ENCODE measurements at regions not wholly inside any gene's neighbourhood (a gene's known extent, or its start where the extent isn't known, plus 50 kb on each side); places are given as distances from the start of the nearest gene placed in this dataset.

- TF ChIP-seq BACH1 (IDR thresholded peaks at IDR 0.05; ENCODE audit: borderline replicate concordance): no peak
- TF ChIP-seq STAT3 (IDR thresholded peaks at IDR 0.05; ENCODE audit: low read depth, low read length): no peak
- TF ChIP-seq FOXK2 (IDR thresholded peaks at IDR 0.05): no peak
- TF ChIP-seq HCFC1 (IDR thresholded peaks at IDR 0.05; ENCODE audit: low read length): no peak
Measured at GRCh38 chr4:105066401-105066800, 80.3 kb upstream of the TET2 start (continued).

GRCh38 chr4:105067431-105067830, 79.2 kb upstream of the TET2 start:
- Histone ChIP-seq H3K9me3 (replicated peaks; ENCODE audit: control insufficient read depth, insufficient read depth, low read length) (no peaks in the 10 kb centered on the region; the same call in 1 of the 3 replicates), H3K4me1 (ENCODE audit: control insufficient read depth, insufficient read depth, low read length) (no peaks in the 10 kb centered on the region), H3K36me3 (ENCODE audit: control insufficient read depth in 2 of 2, insufficient read depth in 2 of 2, low read length in 1 of 2) (no peaks in the 10 kb centered on the region), H3K27me3 (replicated peaks in 1 of 2; ENCODE audit: control insufficient read depth in 2 of 2, insufficient read depth in 2 of 2, low read length in 1 of 2) (no peaks in the 10 kb centered on the region), H3K4me3 (no peak overlapping the region), H3K9ac (ENCODE audit: control insufficient read depth, insufficient read depth, low read length) (no peak overlapping the region), H3K79me2 (ENCODE audit: control insufficient read depth, insufficient read depth, low read length) (no peaks in the 10 kb centered on the region), H3K4me2 (ENCODE audit: control insufficient read depth, insufficient read depth) (no peak overlapping the region), H2AFZ (ENCODE audit: control insufficient read depth, low read depth, low read length) (no peak overlapping the region), H4K20me1 (ENCODE audit: control insufficient read depth, insufficient read depth) (no peaks in the 10 kb centered on the region), H3K27ac (ENCODE audit: control insufficient read depth, insufficient read depth) (no peak overlapping the region)
- in situ Hi-C loops (cut with MboI): no loop called here
- ChIA-PET SMC1A (ENCODE audit: uncharacterized antibody, unreplicated experiment) (interaction anchor here (1.4 kb wide), 1 partner anchor 10 kb away, joined by 3 read pairs; no protein-coding TSS in a partner anchor), RAD21 (ENCODE audit: unreplicated experiment) (no interaction called here), POLR2A (interaction anchor here (0.6 kb wide), 1 partner anchor 30 kb away, joined by 5 read pairs; no protein-coding TSS in a partner anchor), CTCF (interaction anchor here (0.9 kb wide), 1 partner anchor 128 kb away, joined by 3 read pairs; no protein-coding TSS in a partner anchor)
- intact Hi-C loops (cut with micrococcal nuclease; ENCODE audit: unreplicated experiment): no loop called here
- BruUV-seq (replicated peaks): no TSS peak
- WGBS (ENCODE audit: insufficient coverage, insufficient replicate concordance, low lambda C conversion rate, missing lambda C conversion rate): 98% methylated on average over 2 of the region's 2 CpGs
- no peak for DNase-seq (ENCODE audit: low read depth, low spot score)
- no peak for ATAC-seq
- FAIRE-seq: no peak
- TF ChIP-seq CBFB (IDR thresholded peaks at IDR 0.05; ENCODE audit: low read depth): no peak
- no peak for TF ChIP-seq TCF7 (IDR thresholded peaks at IDR 0.05; ENCODE audit: borderline replicate concordance)
- no peak for TF ChIP-seq USF1 (IDR thresholded peaks at IDR 0.05; ENCODE audit: borderline replicate concordance, extremely low read length, insufficient read depth, low read depth, low read length)
- no peak for TF ChIP-seq ZNF217 (IDR thresholded peaks at IDR 0.05)
- no peak for TF ChIP-seq NKRF (conservative IDR thresholded peaks at IDR 0.05)
- TF ChIP-seq TARDBP (IDR thresholded peaks at IDR 0.05; ENCODE audit: borderline replicate concordance): no peak
- TF ChIP-seq ESRRA (IDR thresholded peaks at IDR 0.05; ENCODE audit: low read length): no peak
- no peak for TF ChIP-seq WRNIP1 (IDR thresholded peaks at IDR 0.05; ENCODE audit: borderline replicate concordance, low read depth, low read length)
- TF ChIP-seq MTA3 (IDR thresholded peaks at IDR 0.05; ENCODE audit: borderline replicate concordance, low read length): no peak
- no peak for TF ChIP-seq MXI1 (IDR thresholded peaks at IDR 0.05; ENCODE audit: low read depth, low read length)
- no peak for TF ChIP-seq ASH2L (IDR thresholded peaks at IDR 0.05; ENCODE audit: borderline replicate concordance, low read depth)
- TF ChIP-seq LARP7 (IDR thresholded peaks at IDR 0.05): no peak
- TF ChIP-seq, protein P1, sequence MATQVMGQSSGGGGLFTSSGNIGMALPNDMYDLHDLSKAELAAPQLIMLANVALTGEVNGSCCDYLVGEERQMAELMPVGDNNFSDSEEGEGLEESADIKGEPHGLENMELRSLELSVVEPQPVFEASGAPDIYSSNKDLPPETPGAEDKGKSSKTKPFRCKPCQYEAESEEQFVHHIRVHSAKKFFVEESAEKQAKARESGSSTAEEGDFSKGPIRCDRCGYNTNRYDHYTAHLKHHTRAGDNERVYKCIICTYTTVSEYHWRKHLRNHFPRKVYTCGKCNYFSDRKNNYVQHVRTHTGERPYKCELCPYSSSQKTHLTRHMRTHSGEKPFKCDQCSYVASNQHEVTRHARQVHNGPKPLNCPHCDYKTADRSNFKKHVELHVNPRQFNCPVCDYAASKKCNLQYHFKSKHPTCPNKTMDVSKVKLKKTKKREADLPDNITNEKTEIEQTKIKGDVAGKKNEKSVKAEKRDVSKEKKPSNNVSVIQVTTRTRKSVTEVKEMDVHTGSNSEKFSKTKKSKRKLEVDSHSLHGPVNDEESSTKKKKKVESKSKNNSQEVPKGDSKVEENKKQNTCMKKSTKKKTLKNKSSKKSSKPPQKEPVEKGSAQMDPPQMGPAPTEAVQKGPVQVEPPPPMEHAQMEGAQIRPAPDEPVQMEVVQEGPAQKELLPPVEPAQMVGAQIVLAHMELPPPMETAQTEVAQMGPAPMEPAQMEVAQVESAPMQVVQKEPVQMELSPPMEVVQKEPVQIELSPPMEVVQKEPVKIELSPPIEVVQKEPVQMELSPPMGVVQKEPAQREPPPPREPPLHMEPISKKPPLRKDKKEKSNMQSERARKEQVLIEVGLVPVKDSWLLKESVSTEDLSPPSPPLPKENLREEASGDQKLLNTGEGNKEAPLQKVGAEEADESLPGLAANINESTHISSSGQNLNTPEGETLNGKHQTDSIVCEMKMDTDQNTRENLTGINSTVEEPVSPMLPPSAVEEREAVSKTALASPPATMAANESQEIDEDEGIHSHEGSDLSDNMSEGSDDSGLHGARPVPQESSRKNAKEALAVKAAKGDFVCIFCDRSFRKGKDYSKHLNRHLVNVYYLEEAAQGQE (IDR thresholded peaks at IDR 0.05; ENCODE audit: low read depth, low read length): no peak
- TF ChIP-seq RFX5 (IDR thresholded peaks at IDR 0.05; ENCODE audit: low read depth, low read length): no peak
- no peak for TF ChIP-seq CHD1 (IDR thresholded peaks at IDR 0.05; ENCODE audit: low read depth, low read length)
- no peak for TF ChIP-seq HDGF (IDR thresholded peaks at IDR 0.05)
- TF ChIP-seq FOXK2 (IDR thresholded peaks at IDR 0.05): no peak

All from GM12878 (cell line).